Body of pancreas (tissue), 4 donors: ENCODE measurements at regions not wholly inside any gene's neighbourhood (a gene's known extent, or its start where the extent isn't known, plus 50 kb on each side); places are given as distances from the start of the nearest gene placed in this dataset.
"Not testable (repeated sequence)": the region's sequence is repeated elsewhere in the genome, so short reads cannot be mapped to it uniquely, and the experiment has no call there.

Source experiments
- ATAC-seq: fragments of 150-250 bp; one replicate; pipeline ENCODE4 v1.9.1; 2016
- DNase-seq, 4 donors: peaks; one replicate each; pipeline ENCODE4 v3.0.0-alpha.2; 2019
- H3K27ac ChIP-seq, 4 donors: fragments of 200-600 bp; sonication (generic); 1 replicate in 3 of 4; 2 replicates in 1 of 4; pipeline versions ENCODE4 v1.5.1 to v1.6.1; 2016 to 2019; ENCODE audit warnings: mild to moderate bottlenecking in 1 of 4, mixed read lengths in 1 of 4, moderate library complexity in 1 of 4
- H3K27me3 ChIP-seq, 2 donors: fragments of 200-600 bp; sonication (generic); one replicate each; pipeline ENCODE4 v1.6.0; 2016; ENCODE audit warnings: mild to moderate bottlenecking in 1 of 2
- H3K36me3 ChIP-seq, 2 donors: fragments of 200-600 bp; sonication (generic); replicated peaks in 1 of 2; 2 replicates each; pipeline ENCODE4 v1.5.1; 2016; ENCODE audit warnings: low read depth in 2 of 2; ENCODE audit not compliant: insufficient read depth in 1 of 2
- H3K4me1 ChIP-seq: fragments of 200-600 bp; sonication (generic); one replicate; pipeline ENCODE4 v1.6.0; 2016
- H3K4me3 ChIP-seq, 2 donors: fragments of 200-600 bp; sonication (generic); 1 replicate in 1 of 2; 2 replicates in 1 of 2; pipeline ENCODE4 v1.5.1; 2016 to 2019
- H3K9me3 ChIP-seq, 3 donors: fragments of 200-600 bp; sonication (generic); 1 replicate in 2 of 3; 2 replicates in 1 of 3; pipeline ENCODE4 v1.5.1; 2016
- POLR2A ChIP-seq, 3 donors: fragments of 450-650 bp; IDR thresholded peaks; one replicate each; pipeline ENCODE4 v1.6.1; 2016; ENCODE audit warnings: antibody characterized with exemption in 3 of 3, mild to moderate bottlenecking in 2 of 3
- WGBS, 2 donors: methylation state at CpG; one replicate each; pipeline ENCODE4 v1.1.5; 2017; 5-methylcytosine and 5-hydroxymethylcytosine counted together
- intact Hi-C: fragments of 100-400 bp; cut with DNase I; formaldehyde crosslinking; loops from one replicate; pipeline ENCODE4 v1.15.1; 2023
- TF ChIP-seq, protein P1 (sequence below), 7 experiments: fragments of 450-650 bp in 4 of 7; fragments of 200-600 bp in 3 of 7; sonication (generic) in 3 of 7; IDR thresholded peaks; one replicate each; pipeline ENCODE4 v1.5.1; 2016 to 2019; ENCODE audit warnings: antibody characterized with exemption in 7 of 7

GRCh38 chrX:35221391-35221790, 278.8 kb downstream of the FAM47B start:
- DNase-seq, H3K27me3 ChIP-seq, H3K36me3 ChIP-seq, H3K4me1 ChIP-seq, H3K9me3 ChIP-seq, intact Hi-C loops, H3K27ac ChIP-seq, ATAC-seq, H3K4me3 ChIP-seq: not testable (repeated sequence)
- whole genome bisulfite sequencing, 2 donors = 82 to 84% methylated on average over 8 to 16 of the region's 26 CpGs

DNA sequence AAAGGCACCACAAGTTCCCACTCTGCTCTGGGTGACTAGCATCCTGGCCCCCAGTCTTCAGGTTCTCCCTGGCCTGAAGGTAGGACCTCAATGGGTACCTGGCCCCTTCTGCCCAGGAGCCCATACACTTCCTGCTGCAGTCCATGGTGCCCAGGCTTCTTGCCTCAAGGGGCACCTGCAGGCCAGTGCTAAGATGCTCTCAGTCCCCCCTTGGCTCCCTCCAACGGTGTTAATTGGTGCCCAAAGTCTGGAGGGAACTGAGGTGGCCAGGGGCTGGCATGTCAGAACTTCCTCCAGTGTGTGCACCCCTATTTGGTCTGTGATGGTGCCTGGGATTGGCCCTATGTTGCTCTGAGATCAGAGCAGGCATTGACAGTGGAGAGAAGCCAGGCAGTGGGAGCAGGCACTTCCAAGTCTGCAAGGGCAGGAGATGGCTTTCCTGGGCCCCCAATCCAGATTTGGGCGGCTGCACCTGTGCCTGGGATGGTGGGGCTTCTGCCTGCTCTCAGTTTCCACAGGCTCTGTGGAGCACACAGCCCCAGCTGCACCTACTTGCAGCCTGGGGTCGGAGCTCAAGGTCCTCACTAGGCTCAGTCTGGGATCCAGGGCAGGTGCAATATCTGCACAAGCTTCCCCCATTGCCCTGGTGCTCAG, 301.6 kb downstream of the FAM47B start:
- WGBS, 2 donors = 33% methylated on average over 2 of the region's 3 CpGs; no CpG with 5 or more reads in 1 of the 2 donors

GRCh38 chrX:35244796-35245508, 302.4 kb downstream of the FAM47B start:
- no peak for ATAC-seq
- Histone ChIP-seq H3K27me3 (no peaks in the 10 kb centered on the region), H3K9me3 (no peaks in the 10 kb centered on the region), H3K27ac (no peak overlapping the region), H3K4me3 (no peak overlapping the region), H3K36me3 (no peaks in the 10 kb centered on the region), H3K4me1 (no peaks in the 10 kb centered on the region)
- 70 to 81% methylated on average over 6 to 7 of the region's 11 CpGs for WGBS, 2 donors
- DNase-seq = no peak
- TF ChIP-seq POLR2A (IDR thresholded peaks at IDR 0.05) = no peak
- TF ChIP-seq, protein P1, sequence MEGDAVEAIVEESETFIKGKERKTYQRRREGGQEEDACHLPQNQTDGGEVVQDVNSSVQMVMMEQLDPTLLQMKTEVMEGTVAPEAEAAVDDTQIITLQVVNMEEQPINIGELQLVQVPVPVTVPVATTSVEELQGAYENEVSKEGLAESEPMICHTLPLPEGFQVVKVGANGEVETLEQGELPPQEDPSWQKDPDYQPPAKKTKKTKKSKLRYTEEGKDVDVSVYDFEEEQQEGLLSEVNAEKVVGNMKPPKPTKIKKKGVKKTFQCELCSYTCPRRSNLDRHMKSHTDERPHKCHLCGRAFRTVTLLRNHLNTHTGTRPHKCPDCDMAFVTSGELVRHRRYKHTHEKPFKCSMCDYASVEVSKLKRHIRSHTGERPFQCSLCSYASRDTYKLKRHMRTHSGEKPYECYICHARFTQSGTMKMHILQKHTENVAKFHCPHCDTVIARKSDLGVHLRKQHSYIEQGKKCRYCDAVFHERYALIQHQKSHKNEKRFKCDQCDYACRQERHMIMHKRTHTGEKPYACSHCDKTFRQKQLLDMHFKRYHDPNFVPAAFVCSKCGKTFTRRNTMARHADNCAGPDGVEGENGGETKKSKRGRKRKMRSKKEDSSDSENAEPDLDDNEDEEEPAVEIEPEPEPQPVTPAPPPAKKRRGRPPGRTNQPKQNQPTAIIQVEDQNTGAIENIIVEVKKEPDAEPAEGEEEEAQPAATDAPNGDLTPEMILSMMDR (IDR thresholded peaks at IDR 0.05) = no peak
- intact Hi-C loops = no loop called here

More for the DNA sequence above, 301.6 kb downstream of the FAM47B start:
- TF ChIP-seq, protein P1 (IDR thresholded peaks at IDR 0.05) = no peak
- DNase-seq (no peak), ATAC-seq (no peak)
- intact Hi-C loops = no loop called here
- no peaks in the 10 kb centered on the region for H3K27me3 ChIP-seq
- H3K36me3 ChIP-seq = no peaks in the 10 kb centered on the region
- H3K4me1 ChIP-seq = no peaks in the 10 kb centered on the region
- H3K4me3 ChIP-seq = no peak overlapping the region
- H3K9me3 ChIP-seq = no peaks in the 10 kb centered on the region
- H3K27ac ChIP-seq = no peak overlapping the region

- no peak overlapping the region for H3K27ac ChIP-seq
- ATAC-seq = no peak
- H3K4me1 ChIP-seq = no peaks in the 10 kb centered on the region
- no peaks in the 10 kb centered on the region for H3K9me3 ChIP-seq
- intact Hi-C loops = no loop called here
- H3K27me3 ChIP-seq = no peaks in the 10 kb centered on the region
- WGBS, 2 donors = 20% methylated on average over 1 of the region's 1 CpG; no CpG with 5 or more reads in 1 of the 2 donors
- H3K4me3 ChIP-seq = no peak overlapping the region
- no peak for TF ChIP-seq POLR2A (IDR thresholded peaks at IDR 0.05)
- TF ChIP-seq, protein P1 (IDR thresholded peaks at IDR 0.05) = no peak
- H3K36me3 ChIP-seq = no peaks in the 10 kb centered on the region
- DNase-seq = no peak
These were observed 308.6 kb downstream of the FAM47B start for GRCh38 chrX:35251226-35251625.

DNA sequence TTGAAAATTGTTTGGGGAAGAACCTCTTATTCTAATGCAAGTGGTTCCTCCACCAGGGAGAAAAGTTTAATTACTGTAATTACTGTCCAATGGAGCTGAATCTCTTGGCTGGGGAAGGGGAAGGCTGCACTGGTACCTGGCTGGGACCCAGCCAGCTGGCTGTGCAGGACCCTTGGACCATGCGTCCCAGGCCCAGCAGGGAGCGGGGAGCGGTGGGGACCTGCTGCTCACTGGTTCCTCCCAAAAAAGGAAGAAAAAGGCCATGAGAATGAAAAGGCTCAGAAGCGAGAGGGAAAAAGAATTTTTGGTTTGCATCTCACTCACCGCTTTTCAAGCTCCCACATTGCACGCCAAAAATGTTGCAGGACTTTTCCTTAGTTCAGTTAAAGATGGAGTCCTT, 333.5 kb downstream of the FAM47B start:
- Histone ChIP-seq H3K27me3 (no peaks in the 10 kb centered on the region), H3K9me3 (no peaks in the 10 kb centered on the region), H3K27ac (no peak overlapping the region), H3K4me3 (no peak overlapping the region), H3K4me1 (no peaks in the 10 kb centered on the region), H3K36me3 (no peaks in the 10 kb centered on the region)
- TF ChIP-seq, protein P1 (IDR thresholded peaks at IDR 0.05) = no peak
- no peak for TF ChIP-seq POLR2A (IDR thresholded peaks at IDR 0.05)
- ATAC-seq (no peak), DNase-seq (no peak)
- intact Hi-C loops = no loop called here
- WGBS, 2 donors = 79 to 80% methylated on average over 4 to 6 of the region's 6 CpGs
